HCT116 (cell line): ENCODE measurements at regions not wholly inside any gene's neighbourhood (a gene's known extent, or its start where the extent isn't known, plus 50 kb on each side); places are given as distances from the start of the nearest gene placed in this dataset.

Source experiments
- ATAC-seq: fragments of 200-7000 bp; cut with Tn5 transposase; 2 replicates; pipeline ENCODE4 v1.9.1; 2020; ENCODE audit warnings: mild to moderate bottlenecking, moderate library complexity
- BruUV-seq: library from RNA; stranded (reverse); fragments of 400-500 nt; replicated peaks from 2 replicates; lab custom pipeline; 2021; lab: Mats Ljungman, UMichigan
- CTCF ChIA-PET: fragments of 300-600 bp; sonication (Branson Sonifier 250); formaldehyde crosslinking; loops from one replicate; lab custom pipeline; 2021; ENCODE audit warnings: antibody characterized with exemption; lab: Charles Lee
- POLR2A ChIA-PET: fragments of 300-600, 350-600 bp; sonication (Branson Sonifier 250); formaldehyde crosslinking; loops from one replicate; lab custom pipeline; 2021; ENCODE audit warnings: antibody characterized with exemption; lab: Charles Lee
- RAD21 ChIA-PET, 2 experiments: fragments of 300-600 bp; sonication (Branson Sonifier 250); formaldehyde crosslinking; loops; one replicate each; lab custom pipeline; 2023; ENCODE audit warnings: low total read pairs in 2 of 2; ENCODE audit not compliant: uncharacterized antibody in 2 of 2, unreplicated experiment in 2 of 2, low non-redundant PET in 1 of 2; lab: Charles Lee
- DNase-seq: peaks from one replicate; pipeline ENCODE4 v3.0.0-alpha.2; 2010; ENCODE audit warnings: low read depth, low spot score
- H2AFZ ChIP-seq: fragments of 200-600 bp; shearing (Covaris generic), sonication (generic); 2 replicates; pipeline ENCODE4 v1.6.1; 2017; ENCODE audit warnings: low read depth, mixed run types, mixed read lengths, antibody characterized with exemption, low read length; ENCODE audit not compliant: poor library complexity, severe bottlenecking
- H3K27ac ChIP-seq: 2 replicates; pipeline ENCODE4 v1.5.1; 2012; ENCODE audit warnings: low read depth, low read length
- H3K27me3 ChIP-seq: fragments of 200-600 bp; sonication (generic); 2 replicates; pipeline ENCODE4 v1.6.1; 2016; ENCODE audit warnings: mixed run types, low read length, mixed read lengths; ENCODE audit not compliant: insufficient read depth
- H3K36me3 ChIP-seq, 2 experiments: fragments of 200-500 bp in 1 of 2; fragments of 200-600 bp in 1 of 2; sonication (Bioruptor generic) in 1 of 2; sonication (generic) in 1 of 2; 2 replicates each; pipeline versions ENCODE4 v1.5.1 to v1.6.1; 2014 to 2016; ENCODE audit warnings: low read length in 2 of 2, inconsistent platforms in 1 of 2, mixed read lengths in 1 of 2, mixed run types in 1 of 2; ENCODE audit not compliant: insufficient read depth in 2 of 2, control insufficient read depth in 1 of 2
- H3K4me1 ChIP-seq, 2 experiments: fragments of 200-600 bp in 1 of 2; sonication (generic) in 1 of 2; 2 replicates each; pipeline versions ENCODE4 v1.5.1 to v1.6.1; 2012 to 2017; ENCODE audit warnings: low read length in 2 of 2, inconsistent platforms in 1 of 2, mild to moderate bottlenecking in 1 of 2, mixed read lengths in 1 of 2, mixed run types in 1 of 2, moderate library complexity in 1 of 2; ENCODE audit not compliant: insufficient read depth in 2 of 2, control insufficient read depth in 1 of 2
- H3K4me2 ChIP-seq: fragments of 200-600 bp; sonication (generic); 2 replicates; pipeline ENCODE4 v1.6.1; 2017; ENCODE audit warnings: mixed run types, low read length, mixed read lengths
- H3K4me3 ChIP-seq, 2 experiments: fragments of 200-600 bp in 1 of 2; sonication (generic) in 1 of 2; replicated peaks in 1 of 2; 2 replicates each; pipeline ENCODE4 v1.5.1; 2011 to 2016; ENCODE audit warnings: low read length in 2 of 2, control low read depth in 1 of 2, low read depth in 1 of 2, mild to moderate bottlenecking in 1 of 2, mixed read lengths in 1 of 2, mixed run types in 1 of 2
- H3K79me2 ChIP-seq: fragments of 200-600 bp; sonication (generic); 2 replicates; pipeline ENCODE4 v1.6.1; 2017; ENCODE audit warnings: mild to moderate bottlenecking, mixed run types, low read length, moderate library complexity, mixed read lengths; ENCODE audit not compliant: insufficient read depth
- H3K9ac ChIP-seq: fragments of 200-600 bp; sonication (generic); 2 replicates; pipeline ENCODE4 v1.6.1; 2016; ENCODE audit warnings: low read length, mixed read lengths
- H3K9me2 ChIP-seq: fragments of 200-600 bp; sonication (generic), shearing (Covaris generic); 2 replicates; pipeline ENCODE4 v1.6.1; 2017; ENCODE audit warnings: mixed run types, mild to moderate bottlenecking, moderate library complexity; ENCODE audit not compliant: insufficient read depth
- H3K9me3 ChIP-seq, 2 experiments: fragments of 200-500 bp in 1 of 2; fragments of 200-600 bp in 1 of 2; sonication (Bioruptor generic) in 1 of 2; sonication (generic) in 1 of 2; 2 replicates each; pipeline ENCODE4 v1.6.1; 2014 to 2017; ENCODE audit warnings: low read length in 2 of 2, mixed read lengths in 2 of 2, inconsistent platforms in 1 of 2, low read depth in 1 of 2, mild to moderate bottlenecking in 1 of 2, mixed run types in 1 of 2, moderate library complexity in 1 of 2; ENCODE audit not compliant: control insufficient read depth in 1 of 2, insufficient read depth in 1 of 2
- H4K20me1 ChIP-seq: fragments of 200-600 bp; sonication (generic), shearing (Covaris generic); 2 replicates; pipeline ENCODE4 v1.6.1; 2017; ENCODE audit warnings: mixed run types, mild to moderate bottlenecking, moderate library complexity; ENCODE audit not compliant: insufficient read depth
- ATF3 ChIP-seq: IDR thresholded peaks from 2 replicates; pipeline ENCODE4 v1.6.1; 2012
- CBX3 ChIP-seq: IDR thresholded peaks from 2 replicates; pipeline ENCODE4 v1.6.1; 2012; ENCODE audit warnings: low read depth
- CTCF ChIP-seq, 3 experiments: fragments of 200-600 bp in 1 of 3; sonication (generic) in 1 of 3; IDR thresholded peaks in 2 of 3; conservative IDR thresholded peaks in 1 of 3; 2 replicates each; pipeline ENCODE4 v1.5.1; 2012 to 2017; ENCODE audit warnings: low read depth in 2 of 3, low read length in 2 of 3, antibody characterized with exemption in 1 of 3, borderline replicate concordance in 1 of 3, control low read depth in 1 of 3, mild to moderate bottlenecking in 1 of 3, mixed read lengths in 1 of 3, mixed run types in 1 of 3, moderate library complexity in 1 of 3; ENCODE audit not compliant: insufficient read depth in 1 of 3
- EGR1 ChIP-seq: IDR thresholded peaks from 2 replicates; pipeline ENCODE4 v1.6.1; 2012; ENCODE audit warnings: low read depth
- FOSL1 ChIP-seq: IDR thresholded peaks from 2 replicates; pipeline ENCODE4 v1.6.1; 2012; ENCODE audit warnings: low read depth
- MAX ChIP-seq: IDR thresholded peaks from 2 replicates; pipeline ENCODE4 v1.6.1; 2012
- REST ChIP-seq: IDR thresholded peaks from 2 replicates; pipeline ENCODE4 v1.6.1; 2012; ENCODE audit warnings: low read depth
- SIN3A ChIP-seq: IDR thresholded peaks from 2 replicates; pipeline ENCODE4 v1.6.1; 2012; ENCODE audit warnings: low read depth
- SRF ChIP-seq: IDR thresholded peaks from 2 replicates; pipeline ENCODE4 v1.6.1; 2012; ENCODE audit warnings: low read depth
- YY1 ChIP-seq: IDR thresholded peaks from 2 replicates; pipeline ENCODE4 v1.6.1; 2011; ENCODE audit warnings: low read length, low read depth, moderate library complexity, mild to moderate bottlenecking; ENCODE audit not compliant: insufficient replicate concordance; ENCODE audit errors: extremely low read depth
- ZBTB33 ChIP-seq: IDR thresholded peaks from 2 replicates; pipeline ENCODE4 v1.6.1; 2011; ENCODE audit warnings: mild to moderate bottlenecking, low read length, moderate library complexity; ENCODE audit not compliant: insufficient replicate concordance; ENCODE audit errors: extremely low read depth
- ZFX ChIP-seq: fragments of 450-650 bp; IDR thresholded peaks from 2 replicates; pipeline ENCODE4 v1.6.1; 2017
- intact Hi-C: fragments of 100-400 bp; cut with micrococcal nuclease; formaldehyde crosslinking; loops from 2 replicates; pipeline ENCODE4 v1.10.0; 2022

- no peaks in the 10 kb centered on the region for H4K20me1 ChIP-seq
- intact Hi-C loops: no loop called here
- BruUV-seq: no TSS peak
- H3K9ac ChIP-seq: no peak overlapping the region
- no peak overlapping the region for H2AFZ ChIP-seq
- no peaks in the 10 kb centered on the region for H3K79me2 ChIP-seq
- H3K36me3 ChIP-seq: no peaks in the 10 kb centered on the region
- no peak overlapping the region for H3K4me3 ChIP-seq
- RAD21 ChIA-PET: no interaction called here
- CTCF ChIA-PET: no interaction called here
- H3K4me1 ChIP-seq: no peaks in the 10 kb centered on the region
- POLR2A ChIA-PET: no interaction called here
- ATAC-seq: no peak
- no peaks in the 10 kb centered on the region for H3K9me2 ChIP-seq
- DNase-seq: no peak
- no peak overlapping the region for H3K27ac ChIP-seq
- H3K4me2 ChIP-seq: no peak overlapping the region
- H3K9me3 ChIP-seq: peaks cover 0 to 4% of the 10 kb centered on the region in 2 experiments; a peak in 2 of 4 replicates
- no peak for TF ChIP-seq ZFX
- no peak for TF ChIP-seq EGR1
- TF ChIP-seq REST: no peak
- no peak for TF ChIP-seq SIN3A
- TF ChIP-seq SRF: no peak
- TF ChIP-seq FOSL1: no peak
- TF ChIP-seq MAX: no peak
- H3K27me3 ChIP-seq: no peaks in the 10 kb centered on the region
Measured at GRCh38 chr15:96974761-96975160, 644.3 kb downstream of the NR2F2 start.

GRCh38 chr15:96977886-96978285, 647.4 kb downstream of the NR2F2 start:
- Histone ChIP-seq H3K4me1 (no peaks in the 10 kb centered on the region), H3K4me2 (no peak overlapping the region), H3K27me3 (no peaks in the 10 kb centered on the region), H3K9me2 (no peaks in the 10 kb centered on the region), H3K4me3 (no peak overlapping the region), H3K36me3 (no peaks in the 10 kb centered on the region), H3K9ac (no peak overlapping the region), H3K27ac (no peak overlapping the region), H4K20me1 (no peaks in the 10 kb centered on the region), H2AFZ (no peak overlapping the region), H3K9me3 (peaks cover 0 to 8% of the 10 kb centered on the region in 2 experiments; a peak in 2 of 4 replicates), H3K79me2 (no peaks in the 10 kb centered on the region)
- DNase-seq (no peak), ATAC-seq (no peak)
- ChIA-PET RAD21 (no interaction called here), CTCF (no interaction called here), POLR2A (no interaction called here)
- no TSS peak for BruUV-seq
- intact Hi-C loops: no loop called here
- no peak for TF ChIP-seq MAX
- no peak for TF ChIP-seq EGR1
- TF ChIP-seq CBX3: no peak
- TF ChIP-seq ATF3: no peak
- no peak for TF ChIP-seq YY1
- TF ChIP-seq CTCF (IDR thresholded peaks at IDR 0.05 in 2 of 3, conservative IDR thresholded peaks at IDR 0.05 in 1 of 3; ENCODE audit: borderline replicate concordance in 1 of 3, insufficient read depth in 1 of 3, low read depth in 2 of 3, low read length in 2 of 3): no peak
- no peak for TF ChIP-seq ZBTB33
